ENCODE measurements at regions not wholly inside any gene's neighbourhood (a gene's known extent, or its start where the extent isn't known, plus 50 kb on each side); places are given as distances from the start of the nearest gene placed in this dataset.
"Not testable (repeated sequence)": the region's sequence is repeated elsewhere in the genome, so short reads cannot be mapped to it uniquely, and the experiment has no call there.

DNA sequence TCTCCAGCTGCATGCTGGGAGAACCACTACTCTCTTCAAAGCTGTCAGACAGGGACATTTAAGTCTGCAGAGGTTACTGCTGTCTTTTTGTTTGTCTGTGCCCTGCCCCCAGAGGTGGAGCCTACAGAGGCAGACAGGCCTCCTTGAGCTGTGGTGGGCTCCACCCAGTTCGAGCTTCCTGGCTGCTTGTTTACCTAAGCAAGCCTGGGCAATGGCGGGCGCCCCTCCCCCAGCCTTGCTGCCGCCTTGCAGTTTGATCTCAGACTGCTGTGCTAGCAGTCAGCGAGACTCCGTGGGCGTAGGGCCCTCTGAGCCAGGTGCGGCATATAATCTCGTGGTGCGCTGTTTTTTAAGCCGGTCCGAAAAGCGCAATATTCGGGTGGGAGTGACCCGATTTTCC is 215.0 kb downstream of the STIM2 start:
- DNase-seq (ENCODE audit: low spot score): not testable (repeated sequence)

DNA sequence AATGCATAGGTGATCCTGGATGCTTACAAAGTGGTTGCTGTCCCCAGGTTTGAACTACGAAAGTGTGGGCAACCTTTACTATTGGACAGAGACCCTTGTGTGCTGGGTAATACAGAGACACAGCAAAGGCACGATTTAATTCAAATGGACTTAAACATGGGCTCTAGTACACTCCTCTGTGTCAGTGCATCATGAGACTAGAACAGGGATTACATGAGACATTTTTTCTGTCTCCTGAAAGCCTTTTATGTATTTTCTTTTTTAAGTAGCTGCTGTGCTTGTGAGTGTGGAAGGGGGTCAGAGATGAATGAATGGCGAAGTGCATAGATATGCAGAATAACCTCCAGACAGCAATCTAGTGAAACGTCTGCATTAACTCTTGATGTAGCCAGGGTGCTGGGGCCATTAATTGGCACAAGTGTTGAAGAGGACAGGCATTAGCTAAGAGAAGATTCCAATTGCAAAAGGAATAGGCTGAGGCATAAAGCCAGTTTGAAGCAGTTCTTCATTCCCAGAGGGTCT is 218.4 kb downstream of the STIM2 start:
- no peak for DNase-seq (ENCODE audit: low spot score)

DNA sequence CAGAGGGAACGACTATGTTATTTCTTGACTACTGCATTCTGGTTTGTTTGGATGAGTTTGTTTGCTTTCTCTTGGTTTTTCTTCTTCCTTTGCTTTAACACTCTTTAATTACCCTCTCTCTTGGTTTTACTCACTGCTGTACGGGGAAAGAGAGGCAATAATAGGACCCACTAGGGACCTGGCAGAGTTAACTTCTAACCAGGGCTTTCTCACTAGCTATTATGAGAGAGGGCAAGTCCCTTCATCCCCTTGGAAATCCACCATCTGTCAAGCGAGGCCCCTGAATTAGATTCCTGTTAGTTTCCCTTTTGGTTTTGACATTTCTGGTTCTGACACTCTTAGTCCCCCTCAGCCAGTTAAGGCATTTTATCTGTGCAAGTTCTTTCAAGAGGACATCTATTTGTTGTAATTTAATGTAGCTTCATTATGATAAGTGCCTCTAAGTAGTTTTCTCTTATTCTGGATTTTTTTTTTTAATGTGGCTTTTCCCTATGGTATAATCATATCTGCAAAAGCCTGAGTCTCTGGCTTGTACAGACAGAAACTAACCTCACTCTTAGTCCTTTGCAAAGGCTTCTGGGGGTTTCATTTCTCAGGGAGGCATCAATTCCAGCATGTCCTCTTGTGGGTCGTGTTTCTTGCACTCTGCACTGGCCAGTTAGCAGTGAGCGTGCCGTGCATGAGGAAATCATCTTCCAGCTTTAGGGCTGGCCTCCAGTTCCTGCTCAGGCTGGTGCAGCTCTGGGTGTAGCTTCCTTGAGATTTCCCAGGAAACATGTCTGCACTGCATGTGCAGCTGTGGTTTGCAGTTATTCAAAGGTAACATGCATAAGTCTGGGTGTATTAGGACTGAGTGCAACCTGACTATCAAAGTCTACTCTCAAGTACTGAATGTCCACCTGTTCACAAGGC is 221.3 kb downstream of the STIM2 start:
- no peak for DNase-seq (ENCODE audit: low spot score)

- no peak for DNase-seq (ENCODE audit: low spot score)
Measured at GRCh38 chr4:27082776-27083175, 222.1 kb downstream of the STIM2 start.

DNA sequence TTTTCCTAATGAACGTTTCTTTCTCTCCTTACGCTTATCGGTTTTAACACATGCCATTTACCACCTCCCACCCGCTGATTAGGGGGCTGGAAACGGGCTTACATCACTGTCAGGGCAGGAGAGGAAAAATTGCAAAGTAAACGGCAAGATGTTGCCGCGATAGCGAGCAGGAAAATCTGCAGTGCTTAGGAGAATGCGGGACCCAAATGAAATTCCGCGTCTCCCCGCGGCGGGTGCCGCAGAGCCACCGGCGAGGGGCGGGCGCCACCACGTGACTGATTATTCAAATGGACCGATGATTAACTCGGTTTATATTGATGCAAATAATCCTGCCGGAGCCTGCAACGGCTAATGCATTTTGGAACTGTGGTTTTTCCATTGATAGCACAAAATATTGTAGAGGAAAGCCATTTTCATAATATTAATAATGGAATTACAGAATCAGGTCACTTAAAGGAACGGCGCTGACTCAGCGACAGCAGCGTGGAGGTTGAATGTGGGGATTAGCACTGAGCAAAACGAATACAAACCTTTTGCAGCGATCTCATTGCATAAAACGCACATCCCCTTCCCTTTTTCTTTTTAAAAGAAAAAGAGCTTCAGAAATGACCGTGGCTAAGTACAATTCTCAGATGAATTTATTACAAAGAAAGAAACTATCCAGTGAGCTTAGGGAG is 224.2 kb downstream of the STIM2 start:
- DNase-seq (ENCODE audit: low spot score): peak; percentile 29

- DNase-seq (ENCODE audit: low spot score): no peak
Measured at GRCh38 chr4:27085396-27085795, 224.8 kb downstream of the STIM2 start.

GRCh38 chr4:27087306-27088045 is 226.8 kb downstream of the STIM2 start:
- no peak for DNase-seq (ENCODE audit: low spot score)

GRCh38 chr4:27088491-27088890 is 227.8 kb downstream of the STIM2 start:
- DNase-seq (ENCODE audit: low spot score): no peak

GRCh38 chr4:27089186-27089585 is 228.5 kb downstream of the STIM2 start:
- no peak for DNase-seq (ENCODE audit: low spot score)

DNA sequence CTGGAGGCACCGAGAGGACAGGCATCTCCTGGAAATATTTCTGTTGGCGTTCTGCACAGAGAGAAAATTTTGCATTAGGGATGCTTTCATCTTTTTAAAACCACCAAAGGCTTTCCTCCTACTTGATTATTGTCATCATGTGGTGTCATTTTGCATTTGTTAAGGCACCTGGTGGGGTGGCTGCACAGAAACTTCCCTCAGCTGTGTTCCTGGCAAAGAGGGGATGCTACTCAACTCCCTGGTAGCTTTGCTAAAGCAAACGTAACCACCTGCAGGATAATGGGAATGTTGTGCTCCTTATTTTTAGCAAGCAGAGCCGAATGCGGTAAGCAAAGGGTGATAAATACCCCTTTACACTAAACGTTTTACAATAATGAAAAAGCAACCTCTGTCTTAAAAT is 229.8 kb downstream of the STIM2 start:
- DNase-seq (ENCODE audit: low spot score): no peak

DNA sequence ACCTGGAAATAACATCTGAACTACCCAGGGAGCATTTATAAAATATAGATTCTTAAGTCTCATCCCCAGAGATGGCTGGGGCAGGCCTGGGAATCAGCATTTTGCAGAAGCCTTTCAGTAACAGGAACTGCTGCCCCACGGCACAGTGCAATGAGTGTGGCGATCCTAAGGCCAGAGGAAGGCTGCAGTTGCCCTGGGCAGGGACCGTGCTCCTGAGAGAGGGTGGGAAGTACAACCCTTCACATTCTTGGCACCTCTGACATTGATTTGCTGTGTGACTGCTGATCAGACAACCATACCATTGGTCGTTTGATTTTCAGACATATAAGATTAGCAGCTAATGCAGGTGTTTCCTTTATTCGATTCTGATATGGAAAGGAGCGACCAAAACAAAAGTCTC is 233.6 kb downstream of the STIM2 start:
- DNase-seq (ENCODE audit: low spot score): no peak

DNA sequence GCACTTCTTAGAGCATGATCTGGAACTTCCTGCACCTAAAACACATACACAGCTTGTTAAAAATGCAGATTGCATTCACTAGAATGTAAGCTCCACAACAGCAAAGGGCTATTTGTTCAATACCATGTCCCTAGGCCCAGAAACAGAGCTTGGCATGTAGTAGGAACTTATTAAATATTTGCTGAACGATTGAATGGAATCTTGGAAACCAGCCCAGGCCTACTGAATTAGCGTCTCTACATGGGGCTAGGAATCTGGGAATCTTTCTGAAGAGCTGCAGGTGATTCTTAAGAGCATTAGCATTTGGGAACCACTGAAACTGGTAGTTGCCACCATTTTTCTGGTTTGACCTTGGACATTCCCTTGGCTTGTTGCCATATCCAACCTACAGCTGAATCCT is 234.1 kb downstream of the STIM2 start:
- DNase-seq (ENCODE audit: low spot score): no peak

GRCh38 chr4:27096142-27096824 is 235.6 kb downstream of the STIM2 start:
- no peak for DNase-seq (ENCODE audit: low spot score)

DNA sequence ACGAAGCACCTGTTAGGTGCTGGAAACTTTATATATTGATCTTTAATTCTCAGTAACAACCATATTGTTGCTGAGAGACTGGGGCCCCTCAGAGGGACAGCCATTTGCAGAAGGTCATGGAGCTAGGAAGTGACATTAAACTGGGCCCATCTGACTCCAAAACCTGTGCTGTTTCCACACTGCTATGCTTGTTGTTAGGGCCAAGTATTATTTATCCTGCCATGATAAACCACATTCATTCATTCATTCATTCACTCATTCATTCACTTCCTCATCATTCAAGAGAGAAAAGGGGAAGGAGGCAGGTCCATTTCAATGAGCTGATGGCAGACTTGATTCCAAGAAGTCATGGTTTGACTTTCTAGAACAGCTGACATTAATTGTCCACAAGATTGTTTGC is 237.4 kb downstream of the STIM2 start:
- no peak for DNase-seq (ENCODE audit: low spot score)

- no peak for DNase-seq (ENCODE audit: low spot score)
Measured at GRCh38 chr4:27100713-27101112, 240.1 kb downstream of the STIM2 start.

DNA sequence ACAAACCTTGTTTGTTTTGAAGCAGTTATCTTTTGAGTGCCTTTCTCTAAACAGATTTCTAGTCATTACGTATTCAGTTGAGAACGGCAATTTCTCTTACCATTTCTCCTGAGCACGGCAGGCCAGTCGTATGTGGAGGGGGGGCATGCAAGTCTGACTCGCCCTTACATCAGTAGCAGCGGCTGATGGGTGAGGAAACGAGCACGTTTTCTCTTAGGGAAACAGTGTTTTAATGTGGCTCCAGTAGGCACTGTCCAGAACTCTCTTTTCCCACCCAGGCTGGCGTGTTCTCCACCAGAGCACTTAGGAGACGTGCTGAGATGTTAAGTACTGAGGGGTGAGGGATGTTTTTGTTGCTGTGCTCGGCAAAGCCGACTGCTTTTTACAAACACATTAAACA is 240.5 kb downstream of the STIM2 start:
- DNase-seq (ENCODE audit: low spot score): no peak

GRCh38 chr4:27101561-27101960 is 240.9 kb downstream of the STIM2 start:
- no peak for DNase-seq (ENCODE audit: low spot score)

- no peak for DNase-seq (ENCODE audit: low spot score)
Measured at GRCh38 chr4:27111627-27112026, 251.0 kb downstream of the STIM2 start.

- DNase-seq (ENCODE audit: low spot score): no peak
Measured at GRCh38 chr4:27112587-27112986, 251.9 kb downstream of the STIM2 start.

GRCh38 chr4:27115221-27115620 is 254.6 kb downstream of the STIM2 start:
- no peak for DNase-seq (ENCODE audit: low spot score)

- no peak for DNase-seq (ENCODE audit: low spot score)
Measured at GRCh38 chr4:27117453-27117852, 256.8 kb downstream of the STIM2 start.

DNA sequence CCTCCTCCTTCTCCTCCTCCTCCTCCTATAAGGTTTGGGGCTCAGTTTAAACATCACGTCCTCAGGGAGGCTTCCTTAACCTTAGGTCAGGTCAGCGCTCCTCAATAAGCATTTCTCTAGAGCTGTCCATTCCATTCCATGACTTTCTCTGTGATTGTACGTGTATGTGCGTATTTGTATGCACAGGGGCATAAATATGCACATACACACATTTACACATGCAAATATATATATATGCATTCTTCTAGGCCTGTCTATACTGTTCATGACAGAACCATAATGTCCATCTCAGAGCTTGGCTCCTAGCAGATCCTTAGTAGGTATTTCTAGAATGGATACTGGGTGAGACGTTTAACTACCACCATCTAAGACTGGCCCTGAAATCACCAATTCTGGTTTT is 258.6 kb downstream of the STIM2 start:
- no peak for DNase-seq (ENCODE audit: low spot score)
